MM.1S (cell line): ENCODE measurements at regions not wholly inside any gene's neighbourhood (a gene's known extent, or its start where the extent isn't known, plus 50 kb on each side); places are given as distances from the start of the nearest gene placed in this dataset.

Source experiments
- EZH2 ChIP-seq: fragments of 300-600 bp; sonication (generic); optimal IDR thresholded peaks from 2 replicates; pipeline ENCODE3; 2017; ENCODE audit warnings: low read depth, mild to moderate bottlenecking, antibody characterized with exemption, low read length, mixed read lengths
- EZH2phosphoT487 ChIP-seq: fragments of 300-600 bp; sonication (generic); IDR thresholded peaks from 2 replicates; pipeline ENCODE4 v1.6.1; 2018; ENCODE audit warnings: antibody characterized with exemption, low read length
- TF ChIP-seq, protein P1 (sequence below): fragments of 300-600 bp; sonication (generic); IDR thresholded peaks from 2 replicates; pipeline ENCODE4 v1.5.1; 2016; ENCODE audit warnings: antibody characterized with exemption, low read length, mixed read lengths

GRCh38 chr9:84125046-84125445 lies 144.4 kb downstream of the RMI1 start:
- TF ChIP-seq EZH2phosphoT487 (no peak), EZH2 (no peak)
- TF ChIP-seq, protein P1, sequence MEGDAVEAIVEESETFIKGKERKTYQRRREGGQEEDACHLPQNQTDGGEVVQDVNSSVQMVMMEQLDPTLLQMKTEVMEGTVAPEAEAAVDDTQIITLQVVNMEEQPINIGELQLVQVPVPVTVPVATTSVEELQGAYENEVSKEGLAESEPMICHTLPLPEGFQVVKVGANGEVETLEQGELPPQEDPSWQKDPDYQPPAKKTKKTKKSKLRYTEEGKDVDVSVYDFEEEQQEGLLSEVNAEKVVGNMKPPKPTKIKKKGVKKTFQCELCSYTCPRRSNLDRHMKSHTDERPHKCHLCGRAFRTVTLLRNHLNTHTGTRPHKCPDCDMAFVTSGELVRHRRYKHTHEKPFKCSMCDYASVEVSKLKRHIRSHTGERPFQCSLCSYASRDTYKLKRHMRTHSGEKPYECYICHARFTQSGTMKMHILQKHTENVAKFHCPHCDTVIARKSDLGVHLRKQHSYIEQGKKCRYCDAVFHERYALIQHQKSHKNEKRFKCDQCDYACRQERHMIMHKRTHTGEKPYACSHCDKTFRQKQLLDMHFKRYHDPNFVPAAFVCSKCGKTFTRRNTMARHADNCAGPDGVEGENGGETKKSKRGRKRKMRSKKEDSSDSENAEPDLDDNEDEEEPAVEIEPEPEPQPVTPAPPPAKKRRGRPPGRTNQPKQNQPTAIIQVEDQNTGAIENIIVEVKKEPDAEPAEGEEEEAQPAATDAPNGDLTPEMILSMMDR, result no peak
